ENCODE measurements at regions not wholly inside any gene's neighbourhood (a gene's known extent, or its start where the extent isn't known, plus 50 kb on each side); places are given as distances from the start of the nearest gene placed in this dataset.

DNA sequence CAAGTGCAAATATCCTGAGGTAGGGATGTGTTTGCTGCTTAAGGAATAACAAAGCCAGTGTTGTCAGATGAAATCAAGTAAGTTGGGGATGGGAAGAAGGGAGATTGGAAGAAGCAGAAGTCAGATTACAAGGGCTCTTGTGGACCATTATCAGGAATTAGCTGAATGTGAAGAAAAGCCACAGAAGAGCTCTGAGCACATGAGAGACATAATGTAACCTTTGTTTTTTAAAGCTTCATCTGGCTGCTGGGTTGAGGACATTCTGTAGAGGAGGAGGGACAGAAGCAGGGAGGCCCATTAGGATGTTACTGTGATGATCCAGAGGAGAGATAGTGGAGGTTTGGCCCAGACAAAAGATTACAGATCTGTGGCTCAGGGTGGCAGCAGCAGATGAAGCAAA, 111.7 kb downstream of the DUSP10 start:
- Mint-ChIP-seq H3K4me3 (ENCODE audit: unreplicated experiment) (no peak overlapping the region), H3K9me3 (ENCODE audit: unreplicated experiment) (no peaks in the 10 kb centered on the region), H3K4me1 (ENCODE audit: low read depth, unreplicated experiment) (no peaks in the 10 kb centered on the region), H3K27me3 (ENCODE audit: insufficient read depth, unreplicated experiment) (no peaks in the 10 kb centered on the region), H3K27ac (ENCODE audit: unreplicated experiment) (no peak overlapping the region), H3K36me3 (ENCODE audit: insufficient read depth, unreplicated experiment) (no peaks in the 10 kb centered on the region)
- BruUV-seq (replicated peaks) = no TSS peak
- ChIA-PET POLR2A (no interaction called here), CTCF (no interaction called here)
- intact Hi-C loops (cut with micrococcal nuclease; ENCODE audit: unreplicated experiment) = no loop called here
- no peak overlapping the region for H3K4me3 ChIP-seq (ENCODE audit: low read depth, low read length)
- TF ChIP-seq, protein P1, sequence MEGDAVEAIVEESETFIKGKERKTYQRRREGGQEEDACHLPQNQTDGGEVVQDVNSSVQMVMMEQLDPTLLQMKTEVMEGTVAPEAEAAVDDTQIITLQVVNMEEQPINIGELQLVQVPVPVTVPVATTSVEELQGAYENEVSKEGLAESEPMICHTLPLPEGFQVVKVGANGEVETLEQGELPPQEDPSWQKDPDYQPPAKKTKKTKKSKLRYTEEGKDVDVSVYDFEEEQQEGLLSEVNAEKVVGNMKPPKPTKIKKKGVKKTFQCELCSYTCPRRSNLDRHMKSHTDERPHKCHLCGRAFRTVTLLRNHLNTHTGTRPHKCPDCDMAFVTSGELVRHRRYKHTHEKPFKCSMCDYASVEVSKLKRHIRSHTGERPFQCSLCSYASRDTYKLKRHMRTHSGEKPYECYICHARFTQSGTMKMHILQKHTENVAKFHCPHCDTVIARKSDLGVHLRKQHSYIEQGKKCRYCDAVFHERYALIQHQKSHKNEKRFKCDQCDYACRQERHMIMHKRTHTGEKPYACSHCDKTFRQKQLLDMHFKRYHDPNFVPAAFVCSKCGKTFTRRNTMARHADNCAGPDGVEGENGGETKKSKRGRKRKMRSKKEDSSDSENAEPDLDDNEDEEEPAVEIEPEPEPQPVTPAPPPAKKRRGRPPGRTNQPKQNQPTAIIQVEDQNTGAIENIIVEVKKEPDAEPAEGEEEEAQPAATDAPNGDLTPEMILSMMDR (IDR thresholded peaks at IDR 0.05; ENCODE audit: insufficient read depth in 1 of 2, low read depth in 1 of 2, low read length in 1 of 2, severe bottlenecking in 1 of 2, unreplicated experiment in 1 of 2) = no peak
- no peaks in the 10 kb centered on the region for H3K27me3 ChIP-seq (replicated peaks; ENCODE audit: control insufficient read depth, insufficient read depth, low read length)
- no peaks in the 10 kb centered on the region for H3K4me1 ChIP-seq
- no peaks in the 10 kb centered on the region; the same call in 1 of the 2 replicates for H3K9me3 ChIP-seq
- H3K36me3 ChIP-seq (ENCODE audit: control insufficient read depth, insufficient read depth, low read length) = no peaks in the 10 kb centered on the region
- DNase-seq = no peak

DNA sequence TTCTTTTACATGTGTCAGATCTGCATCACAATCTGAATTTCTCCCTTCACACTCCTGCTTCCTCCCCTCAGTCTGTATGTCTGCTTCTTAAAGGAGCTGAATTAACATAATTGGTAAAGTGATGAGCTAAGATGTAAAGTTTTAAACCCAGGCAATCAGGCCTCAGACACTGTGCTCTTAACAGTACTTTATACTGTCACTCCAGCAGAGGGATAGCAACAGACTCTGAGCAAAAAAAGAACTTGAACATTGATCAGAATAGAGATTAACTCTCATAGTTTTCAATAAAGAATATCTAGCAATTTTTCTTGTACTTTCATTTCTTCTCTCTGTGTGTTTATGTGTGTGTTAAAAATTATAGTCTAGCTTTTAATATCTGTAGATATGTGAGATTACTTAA, 110.3 kb downstream of the DUSP10 start:
- no peaks in the 10 kb centered on the region for H3K36me3 ChIP-seq (ENCODE audit: control insufficient read depth, insufficient read depth, low read length)
- intact Hi-C loops (cut with micrococcal nuclease; ENCODE audit: unreplicated experiment) = no loop called here
- Mint-ChIP-seq H3K36me3 (ENCODE audit: insufficient read depth, unreplicated experiment) (no peaks in the 10 kb centered on the region), H3K4me3 (ENCODE audit: unreplicated experiment) (no peak overlapping the region), H3K27me3 (ENCODE audit: insufficient read depth, unreplicated experiment) (no peaks in the 10 kb centered on the region), H3K27ac (ENCODE audit: unreplicated experiment) (no peak overlapping the region), H3K9me3 (ENCODE audit: unreplicated experiment) (no peaks in the 10 kb centered on the region), H3K4me1 (ENCODE audit: low read depth, unreplicated experiment) (no peaks in the 10 kb centered on the region)
- DNase-seq = no peak
- TF ChIP-seq, protein P1 (IDR thresholded peaks at IDR 0.05; ENCODE audit: insufficient read depth in 1 of 2, low read depth in 1 of 2, low read length in 1 of 2, severe bottlenecking in 1 of 2, unreplicated experiment in 1 of 2) = no peak
- no peaks in the 10 kb centered on the region for H3K27me3 ChIP-seq (replicated peaks; ENCODE audit: control insufficient read depth, insufficient read depth, low read length)
- no peaks in the 10 kb centered on the region for H3K4me1 ChIP-seq
- no TSS peak for BruUV-seq (replicated peaks)
- CTCF ChIA-PET = no interaction called here
- POLR2A ChIA-PET = no interaction called here
- H3K4me3 ChIP-seq (ENCODE audit: low read depth, low read length) = no peak overlapping the region
- H3K9me3 ChIP-seq = no peaks in the 10 kb centered on the region

DNA sequence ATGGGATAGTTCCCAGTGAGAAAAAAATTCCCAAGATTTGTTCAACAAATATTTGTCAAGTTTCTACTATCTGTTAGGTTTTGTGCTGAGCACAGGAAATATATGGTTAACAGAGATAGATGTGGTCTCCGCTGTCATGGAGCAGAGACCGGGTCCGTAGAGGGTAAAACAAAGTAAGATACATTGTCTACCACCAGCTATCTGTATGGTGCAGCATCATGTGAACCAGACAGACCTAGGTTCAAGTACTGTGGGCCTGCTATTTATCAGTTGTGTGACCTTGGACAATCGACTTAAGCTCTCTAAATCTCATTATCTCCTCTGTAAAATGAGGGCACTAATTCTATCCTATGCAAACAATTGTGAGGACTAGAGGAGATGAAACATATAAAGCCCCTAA, 109.8 kb downstream of the DUSP10 start:
- H3K36me3 ChIP-seq (ENCODE audit: control insufficient read depth, insufficient read depth, low read length) = no peaks in the 10 kb centered on the region
- no peak overlapping the region for H3K4me3 Mint-ChIP-seq (ENCODE audit: unreplicated experiment)
- TF ChIP-seq, protein P1 (IDR thresholded peaks at IDR 0.05; ENCODE audit: insufficient read depth in 1 of 2, low read depth in 1 of 2, low read length in 1 of 2, severe bottlenecking in 1 of 2, unreplicated experiment in 1 of 2) = no peak
- H3K36me3 Mint-ChIP-seq (ENCODE audit: insufficient read depth, unreplicated experiment) = no peaks in the 10 kb centered on the region
- no peaks in the 10 kb centered on the region for H3K4me1 Mint-ChIP-seq (ENCODE audit: low read depth, unreplicated experiment)
- ChIA-PET POLR2A (no interaction called here), CTCF (no interaction called here)
- no TSS peak for BruUV-seq (replicated peaks)
- no peaks in the 10 kb centered on the region for H3K9me3 ChIP-seq
- H3K4me3 ChIP-seq (ENCODE audit: low read depth, low read length) = no peak overlapping the region
- H3K27me3 ChIP-seq (replicated peaks; ENCODE audit: control insufficient read depth, insufficient read depth, low read length) = no peaks in the 10 kb centered on the region
- H3K27me3 Mint-ChIP-seq (ENCODE audit: insufficient read depth, unreplicated experiment) = no peaks in the 10 kb centered on the region
- H3K9me3 Mint-ChIP-seq (ENCODE audit: unreplicated experiment) = no peaks in the 10 kb centered on the region
- no peaks in the 10 kb centered on the region for H3K4me1 ChIP-seq
- intact Hi-C loops (cut with micrococcal nuclease; ENCODE audit: unreplicated experiment) = no loop called here
- no peak for DNase-seq
- no peak overlapping the region for H3K27ac Mint-ChIP-seq (ENCODE audit: unreplicated experiment)

Measured in Caco-2 (cell line).